Keratinocyte (primary cell): ENCODE measurements at regions not wholly inside any gene's neighbourhood (a gene's known extent, or its start where the extent isn't known, plus 50 kb on each side); places are given as distances from the start of the nearest gene placed in this dataset.

Source experiments
- DNase-seq: peaks from one replicate; pipeline ENCODE4 v3.0.0-alpha.2; 2011; ENCODE audit warnings: low read depth, missing footprints, low spot score
- FAIRE-seq: peaks from 2 replicates; lab custom pipeline; 2011; peaks lifted over from hg19 to GRCh38; lab: Jason Lieb, UNC
- H2AFZ ChIP-seq: 2 replicates; pipeline ENCODE4 v1.6.0; 2012; ENCODE audit warnings: low read length, control low read depth, inconsistent platforms; ENCODE audit not compliant: control insufficient read depth
- H3K27ac ChIP-seq: 2 replicates; pipeline ENCODE4 v1.5.1; 2011; ENCODE audit warnings: low read length; ENCODE audit not compliant: control insufficient read depth, insufficient read depth
- H3K27me3 ChIP-seq: 3 replicates; pipeline ENCODE4 v1.6.0; 2011; ENCODE audit warnings: low read length; ENCODE audit not compliant: control insufficient read depth, insufficient read depth; ENCODE audit errors: extremely low read depth
- H3K36me3 ChIP-seq, 2 experiments: 2 replicates in 1 of 2; 3 replicates in 1 of 2; pipeline ENCODE4 v1.5.1; 2011; ENCODE audit warnings: low read length in 2 of 2, mild to moderate bottlenecking in 1 of 2; ENCODE audit not compliant: control insufficient read depth in 2 of 2, insufficient read depth in 2 of 2; ENCODE audit errors: extremely low read depth in 1 of 2
- H3K4me1 ChIP-seq: 3 replicates; pipeline ENCODE4 v1.5.1; 2011; ENCODE audit warnings: low read length; ENCODE audit not compliant: control insufficient read depth, insufficient read depth; ENCODE audit errors: extremely low read depth
- H3K4me2 ChIP-seq: 3 replicates; pipeline ENCODE4 v1.6.0; 2011; ENCODE audit warnings: low read depth, low read length; ENCODE audit not compliant: control insufficient read depth, insufficient read depth; ENCODE audit errors: extremely low read depth
- H3K4me3 ChIP-seq, 3 experiments: fragments of 200-600 bp in 1 of 3; sonication (generic) in 1 of 3; 2 replicates in 2 of 3; 3 replicates in 1 of 3; pipeline ENCODE4 v1.5.1; 2011 to 2016; ENCODE audit warnings: low read length in 3 of 3, mild to moderate bottlenecking in 3 of 3, control low read depth in 2 of 3, inconsistent platforms in 1 of 3, low read depth in 1 of 3, mixed read lengths in 1 of 3, mixed run types in 1 of 3, moderate library complexity in 1 of 3; ENCODE audit not compliant: control insufficient read depth in 2 of 3, insufficient read depth in 2 of 3; ENCODE audit errors: extremely low read depth in 1 of 3
- H3K79me2 ChIP-seq: 2 replicates; pipeline ENCODE4 v1.6.0; 2012; ENCODE audit warnings: low read length; ENCODE audit not compliant: control insufficient read depth, insufficient read depth
- H3K9ac ChIP-seq: 3 replicates; pipeline ENCODE4 v1.6.0; 2011; ENCODE audit warnings: low read length; ENCODE audit not compliant: control insufficient read depth, insufficient read depth; ENCODE audit errors: extremely low read depth
- H3K9me1 ChIP-seq: 3 replicates; pipeline ENCODE4 v1.6.0; 2011; ENCODE audit warnings: low read length; ENCODE audit not compliant: control insufficient read depth, insufficient read depth; ENCODE audit errors: extremely low read depth
- H3K9me3 ChIP-seq: 2 replicates; pipeline ENCODE4 v1.5.1; 2012; ENCODE audit warnings: low read depth, low read length; ENCODE audit not compliant: control insufficient read depth
- H4K20me1 ChIP-seq: 3 replicates; pipeline ENCODE4 v1.6.0; 2011; ENCODE audit warnings: low read length; ENCODE audit not compliant: control insufficient read depth, insufficient read depth; ENCODE audit errors: extremely low read depth
- CTCF ChIP-seq, 3 experiments: IDR thresholded peaks in 1 of 3; conservative IDR thresholded peaks in 1 of 3; optimal IDR thresholded peaks in 1 of 3; 2 replicates in 2 of 3; 3 replicates in 1 of 3; pipeline versions ENCODE3 to v1.5.1; 2011; ENCODE audit warnings: low read length in 3 of 3, mild to moderate bottlenecking in 3 of 3, moderate library complexity in 2 of 3, control low read depth in 1 of 3, inconsistent platforms in 1 of 3; ENCODE audit not compliant: insufficient read depth in 2 of 3; ENCODE audit errors: extremely low read depth in 1 of 3
- EZH2 ChIP-seq: IDR thresholded peaks from one replicate; pipeline ENCODE4 v1.6.1; 2012; ENCODE audit warnings: inconsistent platforms, mild to moderate bottlenecking, low read length, moderate library complexity
- dilution Hi-C: fragments of 300-500 bp; cut with MboI; formaldehyde crosslinking; loops from one replicate; pipeline ENCODE4 v1.7.0; 2020; ENCODE audit warnings: low sequenced_read_pairs; ENCODE audit not compliant: extremely low pct_ligation_motif_present

- no peaks in the 10 kb centered on the region for H3K79me2 ChIP-seq
- no peaks in the 10 kb centered on the region for H4K20me1 ChIP-seq
- no peaks in the 10 kb centered on the region for H3K4me1 ChIP-seq
- no peaks in the 10 kb centered on the region for H3K9me1 ChIP-seq
- TF ChIP-seq EZH2 (no peak), CTCF (optimal IDR thresholded peaks at IDR 0.05 in 1 of 3, IDR thresholded peaks at IDR 0.05 in 1 of 3, conservative IDR thresholded peaks at IDR 0.05 in 1 of 3; ENCODE audit: extremely low read depth in 1 of 3, insufficient read depth in 2 of 3, low read length in 3 of 3) (no peak)
- H3K9ac ChIP-seq = no peak overlapping the region
- no peaks in the 10 kb centered on the region for H3K36me3 ChIP-seq
- H3K27me3 ChIP-seq = no peaks in the 10 kb centered on the region
- dilution Hi-C loops = no loop called here
- H3K4me2 ChIP-seq = no peak overlapping the region
- FAIRE-seq (no peak), DNase-seq (no peak)
- H3K9me3 ChIP-seq = no peaks in the 10 kb centered on the region
- no peak overlapping the region for H3K27ac ChIP-seq
- H3K4me3 ChIP-seq = no peak overlapping the region
- H2AFZ ChIP-seq = no peak overlapping the region
Measured at GRCh38 chrX:139113708-139114107, 402.2 kb upstream of the FGF13 start.

- DNase-seq (no peak), FAIRE-seq (no peak)
- TF ChIP-seq CTCF (optimal IDR thresholded peaks at IDR 0.05 in 1 of 3, IDR thresholded peaks at IDR 0.05 in 1 of 3, conservative IDR thresholded peaks at IDR 0.05 in 1 of 3; ENCODE audit: extremely low read depth in 1 of 3, insufficient read depth in 2 of 3, low read length in 3 of 3) (no peak), EZH2 (no peak)
- H3K27me3 ChIP-seq = no peaks in the 10 kb centered on the region
- H3K79me2 ChIP-seq = no peaks in the 10 kb centered on the region
- no peaks in the 10 kb centered on the region for H3K36me3 ChIP-seq
- no peaks in the 10 kb centered on the region for H3K4me1 ChIP-seq
- H3K4me2 ChIP-seq = no peak overlapping the region
- H4K20me1 ChIP-seq = no peaks in the 10 kb centered on the region
- H2AFZ ChIP-seq = no peak overlapping the region
- no peaks in the 10 kb centered on the region for H3K9me3 ChIP-seq
- no peak overlapping the region for H3K4me3 ChIP-seq
- H3K9ac ChIP-seq = no peak overlapping the region
- no peak overlapping the region for H3K27ac ChIP-seq
- H3K9me1 ChIP-seq = no peaks in the 10 kb centered on the region
- dilution Hi-C loops = no loop called here
Measured at GRCh38 chrX:139112432-139112831, 400.9 kb upstream of the FGF13 start.
